SU-DHL-6 (cell line): ENCODE measurements at regions not wholly inside any gene's neighbourhood (a gene's known extent, or its start where the extent isn't known, plus 50 kb on each side); places are given as distances from the start of the nearest gene placed in this dataset.

ENCODE experiments used
- H2AFZ ChIP-seq: fragments of 200-600 bp; sonication (generic); 2 replicates; pipeline ENCODE4 v1.6.1; 2014; ENCODE audit warnings: low read depth, mild to moderate bottlenecking, moderate library complexity, mixed read lengths, antibody characterized with exemption, low read length; ENCODE audit not compliant: severe bottlenecking
- H3F3A ChIP-seq: fragments of 200-600 bp; shearing (Covaris generic); 2 replicates; pipeline ENCODE4 v1.6.0; 2016; ENCODE audit warnings: antibody characterized with exemption, mild to moderate bottlenecking; ENCODE audit not compliant: insufficient read depth
- H3K27ac ChIP-seq: fragments of 200-600 bp; sonication (generic); 2 replicates; pipeline ENCODE4 v1.5.1; 2016; ENCODE audit warnings: low read depth, mild to moderate bottlenecking, low read length, moderate library complexity, mixed read lengths
- H3K27me3 ChIP-seq: fragments of 200-600 bp; sonication (generic), shearing (Covaris generic); 2 replicates; pipeline ENCODE4 v1.6.0; 2014; ENCODE audit warnings: mild to moderate bottlenecking, low read length
- H3K36me3 ChIP-seq: fragments of 200-600 bp; sonication (generic); 2 replicates; pipeline ENCODE4 v1.6.1; 2014; ENCODE audit warnings: mild to moderate bottlenecking, low read length, mixed read lengths
- H3K4me2 ChIP-seq: fragments of 300-600, 200-600 bp; shearing (Covaris generic), sonication (generic); 2 replicates; pipeline ENCODE4 v1.6.0; 2014; ENCODE audit warnings: low read length, low read depth, mild to moderate bottlenecking; ENCODE audit not compliant: poor library complexity, severe bottlenecking
- H3K4me3 ChIP-seq: fragments of 200-600 bp; sonication (generic); 2 replicates; pipeline ENCODE4 v1.5.1; 2014; ENCODE audit warnings: antibody characterized with exemption, low read length, mild to moderate bottlenecking, mixed read lengths; ENCODE audit not compliant: insufficient read depth, poor library complexity, severe bottlenecking
- H3K79me2 ChIP-seq: fragments of 200-600 bp; sonication (generic); 2 replicates; pipeline ENCODE4 v1.6.1; 2014; ENCODE audit warnings: mild to moderate bottlenecking, low read length, moderate library complexity; ENCODE audit not compliant: insufficient read depth
- H3K9ac ChIP-seq: fragments of 200-600 bp; sonication (generic); 2 replicates; pipeline ENCODE4 v1.7.0; 2014; ENCODE audit warnings: mild to moderate bottlenecking, low read length
- H3K9me2 ChIP-seq: fragments of 200-600 bp; sonication (generic); replicated peaks from 2 replicates; pipeline ENCODE4 v1.6.1; 2014; ENCODE audit warnings: low read length; ENCODE audit not compliant: insufficient read depth
- H3K9me3 ChIP-seq: fragments of 200-600 bp; sonication (generic); 2 replicates; pipeline ENCODE4 v1.6.1; 2014; ENCODE audit warnings: low read length, mixed read lengths; ENCODE audit not compliant: insufficient read depth
- H4K20me1 ChIP-seq: fragments of 200-600 bp; sonication (generic); 2 replicates; pipeline ENCODE4 v1.6.1; 2014; ENCODE audit warnings: low read depth, mild to moderate bottlenecking, antibody characterized with exemption, low read length, moderate library complexity, mixed read lengths
- CTCF ChIP-seq: fragments of 200-600 bp; sonication (generic); IDR thresholded peaks from one replicate; pipeline ENCODE4 v1.5.1; 2017; ENCODE audit warnings: antibody characterized with exemption, mild to moderate bottlenecking, low read length, moderate library complexity; ENCODE audit not compliant: insufficient read depth, poor library complexity, severe bottlenecking
- EZH2phosphoT487 ChIP-seq: fragments of 200-600 bp; sonication (generic), shearing (Covaris generic); conservative IDR thresholded peaks from 2 replicates; pipeline ENCODE4 v1.6.1; 2018; ENCODE audit warnings: mild to moderate bottlenecking, antibody characterized with exemption, low read length, moderate library complexity, mixed read lengths

DNA sequence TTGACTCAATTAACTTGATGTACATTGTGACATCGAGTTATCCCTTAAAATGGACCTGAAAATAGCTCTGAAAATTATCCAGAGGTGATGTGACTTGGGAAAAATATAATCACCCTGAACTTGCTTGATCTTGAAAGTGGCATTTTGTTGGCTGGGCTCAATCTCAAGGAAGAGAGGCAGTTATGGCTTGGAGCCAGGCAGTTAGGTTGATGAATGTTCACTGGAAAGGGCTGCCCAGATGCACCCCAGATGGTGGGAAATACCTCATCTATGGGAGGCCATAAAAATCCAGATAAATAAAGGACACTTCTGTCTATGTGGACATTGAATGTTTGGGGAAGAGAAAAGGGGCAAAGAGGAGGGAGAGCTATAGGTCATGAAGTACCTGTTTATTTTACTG is 55.7 kb upstream of the OR5AN1 start:
- Histone ChIP-seq H3K27me3 (no peaks in the 10 kb centered on the region), H4K20me1 (no peaks in the 10 kb centered on the region), H2AFZ (no peak overlapping the region), H3K4me3 (no peak overlapping the region), H3K9me2 (no peaks in the 10 kb centered on the region), H3F3A (no peaks in the 10 kb centered on the region), H3K9me3 (no peaks in the 10 kb centered on the region), H3K36me3 (no peaks in the 10 kb centered on the region), H3K79me2 (no peaks in the 10 kb centered on the region), H3K27ac (no peak overlapping the region), H3K4me2 (no peak overlapping the region), H3K9ac (no peak overlapping the region)
- TF ChIP-seq CTCF (no peak), EZH2phosphoT487 (no peak)

GRCh38 chr11:59295435-59295834 is 63.3 kb upstream of the OR5AN1 start:
- H3K79me2 ChIP-seq = no peaks in the 10 kb centered on the region
- no peaks in the 10 kb centered on the region for H3K27me3 ChIP-seq
- no peaks in the 10 kb centered on the region for H3K9me2 ChIP-seq
- no peak overlapping the region for H3K27ac ChIP-seq
- peaks cover 8% of the 10 kb centered on the region; the same call in 1 of the 2 replicates for H3K9me3 ChIP-seq
- no peak overlapping the region for H3K9ac ChIP-seq
- no peak overlapping the region for H3K4me2 ChIP-seq
- no peak overlapping the region for H2AFZ ChIP-seq
- no peaks in the 10 kb centered on the region for H3F3A ChIP-seq
- 0 out of 2 replicates have a peak, but pooled peaks cover 3% of the 10 kb centered on the region for H3K36me3 ChIP-seq
- TF ChIP-seq EZH2phosphoT487 = no peak
- no peak for TF ChIP-seq CTCF
- no peak overlapping the region for H3K4me3 ChIP-seq
- H4K20me1 ChIP-seq = no peaks in the 10 kb centered on the region

DNA sequence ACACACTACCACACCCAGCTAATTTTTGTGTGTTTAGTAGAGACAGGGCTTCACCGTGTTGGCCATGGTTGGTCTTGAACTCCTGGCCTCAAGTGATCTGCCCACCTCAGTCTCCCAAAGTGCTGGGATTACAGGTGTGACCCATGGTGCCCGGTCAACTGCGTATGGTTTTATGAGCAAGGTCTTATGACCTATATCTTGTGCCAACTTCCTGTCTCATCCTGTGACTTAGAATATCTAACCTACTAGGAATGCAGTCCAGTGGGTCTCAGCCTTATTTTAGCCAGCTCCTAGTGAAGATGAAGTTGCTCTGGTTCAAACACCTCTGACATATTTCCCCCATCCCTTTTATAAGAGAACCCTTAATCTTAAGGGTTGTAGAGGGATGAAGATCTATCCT is 66.1 kb upstream of the OR5AN1 start:
- 0 out of 2 replicates have a peak, but pooled peaks cover 3% of the 10 kb centered on the region for H3K36me3 ChIP-seq
- TF ChIP-seq EZH2phosphoT487 = no peak
- TF ChIP-seq CTCF = no peak
- H4K20me1 ChIP-seq = no peaks in the 10 kb centered on the region
- no peaks in the 10 kb centered on the region for H3K9me2 ChIP-seq
- H3K27ac ChIP-seq = no peak overlapping the region
- peaks cover 8% of the 10 kb centered on the region; the same call in 1 of the 2 replicates for H3K9me3 ChIP-seq
- H3K4me3 ChIP-seq = no peak overlapping the region
- H3K9ac ChIP-seq = no peak overlapping the region
- no peaks in the 10 kb centered on the region for H3F3A ChIP-seq
- H3K4me2 ChIP-seq = no peak overlapping the region
- no peaks in the 10 kb centered on the region for H3K27me3 ChIP-seq
- no peak overlapping the region for H2AFZ ChIP-seq
- H3K79me2 ChIP-seq = no peaks in the 10 kb centered on the region
